ENCODE measurements at regions not wholly inside any gene's neighbourhood (a gene's known extent, or its start where the extent isn't known, plus 50 kb on each side); places are given as distances from the start of the nearest gene placed in this dataset.

GRCh38 chr17:54270499-54270898, 447.8 kb downstream of the KIF2B start:
- 38% methylated on average over 2 of the region's 2 CpGs for WGBS (ENCODE audit: insufficient coverage, low coverage, low lambda C conversion rate, missing lambda C conversion rate)
- ATAC-seq (no peak), DNase-seq (no peak)
- no peaks in the 10 kb centered on the region for H3K27me3 ChIP-seq
- no peak overlapping the region for H3K27ac ChIP-seq
- intact Hi-C loops (cut with DNase I): no loop called here
- no peak overlapping the region for H3K4me3 ChIP-seq
- TF ChIP-seq, protein P1, sequence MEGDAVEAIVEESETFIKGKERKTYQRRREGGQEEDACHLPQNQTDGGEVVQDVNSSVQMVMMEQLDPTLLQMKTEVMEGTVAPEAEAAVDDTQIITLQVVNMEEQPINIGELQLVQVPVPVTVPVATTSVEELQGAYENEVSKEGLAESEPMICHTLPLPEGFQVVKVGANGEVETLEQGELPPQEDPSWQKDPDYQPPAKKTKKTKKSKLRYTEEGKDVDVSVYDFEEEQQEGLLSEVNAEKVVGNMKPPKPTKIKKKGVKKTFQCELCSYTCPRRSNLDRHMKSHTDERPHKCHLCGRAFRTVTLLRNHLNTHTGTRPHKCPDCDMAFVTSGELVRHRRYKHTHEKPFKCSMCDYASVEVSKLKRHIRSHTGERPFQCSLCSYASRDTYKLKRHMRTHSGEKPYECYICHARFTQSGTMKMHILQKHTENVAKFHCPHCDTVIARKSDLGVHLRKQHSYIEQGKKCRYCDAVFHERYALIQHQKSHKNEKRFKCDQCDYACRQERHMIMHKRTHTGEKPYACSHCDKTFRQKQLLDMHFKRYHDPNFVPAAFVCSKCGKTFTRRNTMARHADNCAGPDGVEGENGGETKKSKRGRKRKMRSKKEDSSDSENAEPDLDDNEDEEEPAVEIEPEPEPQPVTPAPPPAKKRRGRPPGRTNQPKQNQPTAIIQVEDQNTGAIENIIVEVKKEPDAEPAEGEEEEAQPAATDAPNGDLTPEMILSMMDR (IDR thresholded peaks at IDR 0.05): no peak
- no peak for TF ChIP-seq POLR2A (IDR thresholded peaks at IDR 0.05)
- H3K36me3 ChIP-seq: no peaks in the 10 kb centered on the region
- no peaks in the 10 kb centered on the region for H3K9me3 ChIP-seq
- no peaks in the 10 kb centered on the region for H3K4me1 ChIP-seq

- Histone ChIP-seq H3K27me3 (no peaks in the 10 kb centered on the region), H3K36me3 (no peaks in the 10 kb centered on the region), H3K4me1 (no peaks in the 10 kb centered on the region), H3K4me3 (no peak overlapping the region), H3K9me3 (no peaks in the 10 kb centered on the region), H3K27ac (no peak overlapping the region)
- ATAC-seq (no peak), DNase-seq (no peak)
- intact Hi-C loops (cut with DNase I): no loop called here
- TF ChIP-seq POLR2A (IDR thresholded peaks at IDR 0.05): no peak
- TF ChIP-seq, protein P1 (IDR thresholded peaks at IDR 0.05): no peak
Observed at GRCh38 chr17:54277868-54278267, 455.1 kb downstream of the KIF2B start.

- TF ChIP-seq, protein P1 (IDR thresholded peaks at IDR 0.05): no peak
- Histone ChIP-seq H3K27me3 (no peaks in the 10 kb centered on the region), H3K4me3 (no peak overlapping the region), H3K27ac (no peak overlapping the region), H3K4me1 (no peaks in the 10 kb centered on the region), H3K9me3 (no peaks in the 10 kb centered on the region), H3K36me3 (no peaks in the 10 kb centered on the region)
- intact Hi-C loops (cut with DNase I): no loop called here
- WGBS (ENCODE audit: insufficient coverage, low coverage, low lambda C conversion rate, missing lambda C conversion rate): 37% methylated on average over 3 of the region's 3 CpGs
- no peak for DNase-seq
- no peak for ATAC-seq
Observed at GRCh38 chr17:54280741-54281140, 458.0 kb downstream of the KIF2B start.

GRCh38 chr17:54282886-54283285, 460.2 kb downstream of the KIF2B start:
- DNase-seq (no peak), ATAC-seq (no peak)
- WGBS (ENCODE audit: insufficient coverage, low coverage, low lambda C conversion rate, missing lambda C conversion rate): 54% methylated on average over 2 of the region's 2 CpGs
- TF ChIP-seq POLR2A (IDR thresholded peaks at IDR 0.05): no peak
- TF ChIP-seq, protein P1 (IDR thresholded peaks at IDR 0.05): no peak
- Histone ChIP-seq H3K36me3 (no peaks in the 10 kb centered on the region), H3K4me1 (no peaks in the 10 kb centered on the region), H3K27ac (no peak overlapping the region), H3K4me3 (no peak overlapping the region), H3K27me3 (no peaks in the 10 kb centered on the region), H3K9me3 (no peaks in the 10 kb centered on the region)
- intact Hi-C loops (cut with DNase I): no loop called here

GRCh38 chr17:54307351-54307750, 484.6 kb downstream of the KIF2B start:
- ATAC-seq (no peak), DNase-seq (no peak)
- no peaks in the 10 kb centered on the region for H3K27me3 ChIP-seq
- no peaks in the 10 kb centered on the region for H3K9me3 ChIP-seq
- no peak overlapping the region for H3K27ac ChIP-seq
- H3K36me3 ChIP-seq: no peaks in the 10 kb centered on the region
- H3K4me1 ChIP-seq: no peaks in the 10 kb centered on the region
- WGBS (ENCODE audit: insufficient coverage, low coverage, low lambda C conversion rate, missing lambda C conversion rate): 58% methylated on average over 4 of the region's 5 CpGs
- H3K4me3 ChIP-seq: no peak overlapping the region
- TF ChIP-seq, protein P1 (IDR thresholded peaks at IDR 0.05): no peak
- TF ChIP-seq POLR2A (IDR thresholded peaks at IDR 0.05): no peak
- intact Hi-C loops (cut with DNase I): no loop called here

All from right lobe of liver (tissue), 6 donors.